ENCODE measurements at regions not wholly inside any gene's neighbourhood (a gene's known extent, or its start where the extent isn't known, plus 50 kb on each side); places are given as distances from the start of the nearest gene placed in this dataset.

DNA sequence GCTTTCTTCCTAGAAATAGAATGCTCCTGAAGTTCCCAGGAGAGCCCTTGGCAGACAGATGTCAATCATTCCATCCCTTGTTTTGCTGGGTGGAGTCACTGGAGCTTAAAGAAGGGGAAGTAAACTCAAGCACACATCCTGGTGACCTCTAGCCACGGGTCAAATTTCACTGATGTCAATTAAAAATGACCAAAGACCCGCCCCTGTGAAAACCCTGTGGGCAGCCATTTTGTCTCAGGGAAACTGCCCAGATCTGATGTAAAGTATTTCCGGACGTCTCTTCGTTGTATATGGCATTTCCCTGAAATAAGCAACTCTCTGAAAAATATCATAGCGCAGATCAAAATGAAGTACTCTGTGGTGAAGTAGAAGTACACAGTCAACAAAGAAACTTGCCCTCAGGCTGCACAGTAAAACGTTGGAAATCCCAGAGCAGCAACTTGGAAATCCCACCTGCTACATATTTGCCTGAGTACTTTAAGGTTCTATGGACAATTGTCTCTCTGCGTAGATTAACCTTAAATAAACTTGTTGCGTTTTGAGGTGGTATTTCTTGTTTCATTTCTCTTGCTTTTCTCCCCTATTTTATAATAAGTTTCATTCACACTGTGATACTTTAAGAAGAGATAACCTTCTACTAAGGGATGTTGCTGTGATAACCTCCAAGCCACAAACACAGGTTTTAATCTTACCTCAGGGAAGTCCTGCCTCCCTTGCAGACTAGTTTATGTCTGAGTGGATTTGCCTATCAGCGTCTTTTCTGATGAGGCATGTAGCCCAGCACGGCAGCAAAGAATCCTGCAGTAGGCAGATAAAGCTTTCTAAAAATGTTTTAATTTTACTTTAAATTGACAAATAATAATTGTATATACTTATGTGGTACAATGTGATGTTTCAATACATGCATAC lies 60.9 kb upstream of the PIP5K1B start:
- no peak overlapping the region for H3K27ac ChIP-seq
- ATAC-seq (ENCODE audit: low FRiP score in 2 of 2) = no peak

DNA sequence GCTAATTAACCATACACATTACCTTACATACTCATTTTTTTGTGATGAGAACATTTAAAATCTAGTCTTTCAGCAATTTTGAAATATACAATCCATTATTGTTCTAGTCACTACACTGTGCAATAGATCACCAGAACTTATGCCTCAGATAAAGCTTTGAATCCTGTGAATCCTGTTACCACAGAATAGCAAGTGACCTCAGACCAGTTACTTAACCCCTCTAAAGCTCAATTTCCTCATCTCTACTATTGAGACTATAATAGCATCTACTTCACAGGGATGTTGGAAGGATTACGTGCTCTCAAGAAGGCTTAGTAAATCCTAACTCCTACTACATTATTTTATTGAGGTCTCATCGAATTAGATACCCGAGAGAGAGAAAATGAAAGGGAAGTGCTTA lies 60.2 kb upstream of the PIP5K1B start:
- Histone ChIP-seq H3K27me3 (no peaks in the 10 kb centered on the region), H3K4me3 (no peak overlapping the region), H3K36me3 (no peaks in the 10 kb centered on the region), H3K9me3 (no peaks in the 10 kb centered on the region), H3K27ac (no peak overlapping the region), H3K4me1 (no peaks in the 10 kb centered on the region)
- ATAC-seq (ENCODE audit: low FRiP score in 2 of 2) (no peak), DNase-seq (no peak)
- TF ChIP-seq, protein P1, sequence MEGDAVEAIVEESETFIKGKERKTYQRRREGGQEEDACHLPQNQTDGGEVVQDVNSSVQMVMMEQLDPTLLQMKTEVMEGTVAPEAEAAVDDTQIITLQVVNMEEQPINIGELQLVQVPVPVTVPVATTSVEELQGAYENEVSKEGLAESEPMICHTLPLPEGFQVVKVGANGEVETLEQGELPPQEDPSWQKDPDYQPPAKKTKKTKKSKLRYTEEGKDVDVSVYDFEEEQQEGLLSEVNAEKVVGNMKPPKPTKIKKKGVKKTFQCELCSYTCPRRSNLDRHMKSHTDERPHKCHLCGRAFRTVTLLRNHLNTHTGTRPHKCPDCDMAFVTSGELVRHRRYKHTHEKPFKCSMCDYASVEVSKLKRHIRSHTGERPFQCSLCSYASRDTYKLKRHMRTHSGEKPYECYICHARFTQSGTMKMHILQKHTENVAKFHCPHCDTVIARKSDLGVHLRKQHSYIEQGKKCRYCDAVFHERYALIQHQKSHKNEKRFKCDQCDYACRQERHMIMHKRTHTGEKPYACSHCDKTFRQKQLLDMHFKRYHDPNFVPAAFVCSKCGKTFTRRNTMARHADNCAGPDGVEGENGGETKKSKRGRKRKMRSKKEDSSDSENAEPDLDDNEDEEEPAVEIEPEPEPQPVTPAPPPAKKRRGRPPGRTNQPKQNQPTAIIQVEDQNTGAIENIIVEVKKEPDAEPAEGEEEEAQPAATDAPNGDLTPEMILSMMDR (IDR thresholded peaks at IDR 0.05) = no peak
- TF ChIP-seq EP300 (IDR thresholded peaks at IDR 0.05) (no peak), POLR2AphosphoS5 (IDR thresholded peaks at IDR 0.05) (no peak), POLR2A (IDR thresholded peaks at IDR 0.05) (no peak)
- 85 to 91% methylated on average over 3 of the region's 3 CpGs for WGBS, 2 donors

More for the DNA sequence above, 60.9 kb upstream of the PIP5K1B start:
- WGBS, 2 donors = 67 to 71% methylated on average over 11 of the region's 11 CpGs
- no peaks in the 10 kb centered on the region for H3K4me1 ChIP-seq
- no peak for TF ChIP-seq POLR2AphosphoS5 (IDR thresholded peaks at IDR 0.05)
- no peak for TF ChIP-seq EP300 (IDR thresholded peaks at IDR 0.05)
- TF ChIP-seq, protein P1 (IDR thresholded peaks at IDR 0.05) = no peak
- TF ChIP-seq POLR2A (IDR thresholded peaks at IDR 0.05) = no peak
- no peak for DNase-seq
- H3K4me3 ChIP-seq = no peak overlapping the region
- no peaks in the 10 kb centered on the region for H3K36me3 ChIP-seq
- no peaks in the 10 kb centered on the region for H3K27me3 ChIP-seq
- H3K9me3 ChIP-seq = no peaks in the 10 kb centered on the region

DNA sequence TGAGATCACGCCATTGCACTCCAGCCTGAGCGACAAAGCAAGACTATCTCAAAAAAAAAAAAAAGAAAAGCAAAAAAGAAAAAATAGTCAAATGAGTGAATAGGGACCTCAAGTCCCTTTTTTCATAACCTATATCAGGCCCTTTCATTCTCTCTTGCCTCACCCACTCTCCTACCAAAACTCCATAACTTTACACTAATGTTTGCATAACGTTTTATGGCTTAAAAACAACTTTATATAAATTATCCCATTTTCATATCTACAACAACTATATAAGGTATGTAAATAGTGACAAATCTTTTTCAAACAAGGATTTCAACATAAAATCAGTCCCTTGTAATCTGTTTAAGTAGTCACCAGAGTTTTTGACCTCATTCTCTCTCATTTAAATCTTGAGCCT lies 56.9 kb upstream of the PIP5K1B start:
- DNase-seq (no peak), ATAC-seq (ENCODE audit: low FRiP score in 2 of 2) (no peak)
- TF ChIP-seq, protein P1 (IDR thresholded peaks at IDR 0.05) = no peak
- TF ChIP-seq POLR2AphosphoS5 (IDR thresholded peaks at IDR 0.05) (no peak), POLR2A (IDR thresholded peaks at IDR 0.05) (no peak), EP300 (IDR thresholded peaks at IDR 0.05) (no peak)
- no peaks in the 10 kb centered on the region for H3K9me3 ChIP-seq
- H3K36me3 ChIP-seq = no peaks in the 10 kb centered on the region
- no peak overlapping the region for H3K27ac ChIP-seq
- no peak overlapping the region for H3K4me3 ChIP-seq
- WGBS, 2 donors = 87 to 88% methylated on average over 3 of the region's 3 CpGs
- H3K27me3 ChIP-seq = no peaks in the 10 kb centered on the region
- no peaks in the 10 kb centered on the region for H3K4me1 ChIP-seq

DNA sequence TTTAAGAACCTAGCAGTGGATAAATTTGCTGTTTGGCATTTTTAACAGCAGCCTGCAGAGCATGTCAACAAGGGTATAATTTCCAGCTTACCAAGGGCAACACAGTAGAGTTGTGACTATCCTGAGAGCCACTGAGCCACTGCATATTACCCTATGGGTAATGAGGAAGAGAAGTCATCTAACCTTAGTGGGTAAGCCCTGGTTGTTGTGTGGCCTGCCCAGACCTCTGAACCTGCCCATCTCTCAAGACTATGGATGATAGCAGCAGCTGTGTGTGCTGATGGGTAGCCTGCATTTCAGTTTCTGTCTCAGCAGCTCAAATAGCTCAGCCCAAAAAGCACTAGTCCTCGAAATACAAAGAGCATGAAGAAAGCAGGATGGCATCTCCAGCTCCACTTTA lies 56.1 kb upstream of the PIP5K1B start:
- ATAC-seq (ENCODE audit: low FRiP score in 2 of 2) = no peak
- TF ChIP-seq, protein P1 (IDR thresholded peaks at IDR 0.05) = no peak
- TF ChIP-seq POLR2AphosphoS5 (IDR thresholded peaks at IDR 0.05) (no peak), POLR2A (IDR thresholded peaks at IDR 0.05) (no peak), EP300 (IDR thresholded peaks at IDR 0.05) (no peak)
- WGBS, 2 donors = 77 to 89% methylated on average over 1 of the region's 1 CpG

More for the DNA sequence above, 56.1 kb upstream of the PIP5K1B start:
- DNase-seq = no peak
- H3K36me3 ChIP-seq = no peaks in the 10 kb centered on the region
- no peaks in the 10 kb centered on the region for H3K27me3 ChIP-seq
- no peak overlapping the region for H3K4me3 ChIP-seq
- no peaks in the 10 kb centered on the region for H3K9me3 ChIP-seq
- no peaks in the 10 kb centered on the region for H3K4me1 ChIP-seq
- H3K27ac ChIP-seq = no peak overlapping the region
